DND-41 (cell line): ENCODE measurements at regions not wholly inside any gene's neighbourhood (a gene's known extent, or its start where the extent isn't known, plus 50 kb on each side); places are given as distances from the start of the nearest gene placed in this dataset.

Experiments
- ATAC-seq: fragments of 200-7000 bp; cut with Tn5 transposase; 3 replicates; pipeline ENCODE4 v1.9.1; 2021; ENCODE audit warnings: low read depth; ENCODE audit not compliant: insufficient read depth
- DNase-seq: peaks from one replicate; pipeline ENCODE4 v3.0.0-alpha.2; 2020
- H2AFZ ChIP-seq: 2 replicates; pipeline ENCODE4 v1.6.0; 2012; ENCODE audit warnings: low read depth, low read length
- H3K27ac ChIP-seq: 2 replicates; pipeline ENCODE4 v1.5.1; 2012; ENCODE audit warnings: low read length, inconsistent platforms
- H3K27me3 ChIP-seq: fragments of 200-600 bp; sonication (generic); 2 replicates; pipeline ENCODE4 v1.6.0; 2012; ENCODE audit warnings: low read length, mild to moderate bottlenecking, inconsistent platforms; ENCODE audit not compliant: insufficient read depth, poor library complexity
- H3K36me3 ChIP-seq: 2 replicates; pipeline ENCODE4 v1.5.1; 2012; ENCODE audit warnings: low read length, inconsistent platforms; ENCODE audit not compliant: insufficient read depth
- H3K4me1 ChIP-seq: 2 replicates; pipeline ENCODE4 v1.5.1; 2012; ENCODE audit warnings: mild to moderate bottlenecking, low read length; ENCODE audit not compliant: insufficient read depth
- H3K4me2 ChIP-seq: 2 replicates; pipeline ENCODE4 v1.6.0; 2012; ENCODE audit warnings: mild to moderate bottlenecking, moderate library complexity, low read length, inconsistent platforms; ENCODE audit not compliant: insufficient read depth
- H3K4me3 ChIP-seq, 2 experiments: fragments of 200-600 bp in 1 of 2; shearing (Covaris generic) in 1 of 2; 2 replicates each; pipeline ENCODE4 v1.5.1; 2012 to 2016; ENCODE audit warnings: inconsistent platforms in 2 of 2, low read length in 2 of 2, mild to moderate bottlenecking in 2 of 2, low read depth in 1 of 2, moderate library complexity in 1 of 2
- H3K79me2 ChIP-seq: 2 replicates; pipeline ENCODE4 v1.6.0; 2012; ENCODE audit warnings: low read length, inconsistent platforms; ENCODE audit not compliant: insufficient read depth
- H3K9ac ChIP-seq: 2 replicates; pipeline ENCODE4 v1.6.0; 2012; ENCODE audit warnings: low read depth, mild to moderate bottlenecking, inconsistent platforms, low read length, moderate library complexity
- H3K9me3 ChIP-seq: 2 replicates; pipeline ENCODE4 v1.5.1; 2012; ENCODE audit warnings: low read length, moderate library complexity, mild to moderate bottlenecking, inconsistent platforms; ENCODE audit not compliant: insufficient read depth, severe bottlenecking
- H4K20me1 ChIP-seq: 2 replicates; pipeline ENCODE4 v1.6.0; 2012; ENCODE audit warnings: low read length; ENCODE audit not compliant: insufficient read depth
- EZH2 ChIP-seq: IDR thresholded peaks from 3 replicates; pipeline ENCODE4 v1.6.1; 2012; ENCODE audit warnings: borderline replicate concordance, low read depth, mild to moderate bottlenecking, moderate library complexity, low read length, inconsistent platforms; ENCODE audit not compliant: severe bottlenecking
- TF ChIP-seq, protein P1 (sequence below): IDR thresholded peaks from 2 replicates; pipeline ENCODE4 v1.5.1; 2012; ENCODE audit warnings: borderline replicate concordance, low read length, moderate library complexity, mild to moderate bottlenecking; ENCODE audit not compliant: poor library complexity, severe bottlenecking; ENCODE audit errors: extremely low read depth

- TF ChIP-seq, protein P1, sequence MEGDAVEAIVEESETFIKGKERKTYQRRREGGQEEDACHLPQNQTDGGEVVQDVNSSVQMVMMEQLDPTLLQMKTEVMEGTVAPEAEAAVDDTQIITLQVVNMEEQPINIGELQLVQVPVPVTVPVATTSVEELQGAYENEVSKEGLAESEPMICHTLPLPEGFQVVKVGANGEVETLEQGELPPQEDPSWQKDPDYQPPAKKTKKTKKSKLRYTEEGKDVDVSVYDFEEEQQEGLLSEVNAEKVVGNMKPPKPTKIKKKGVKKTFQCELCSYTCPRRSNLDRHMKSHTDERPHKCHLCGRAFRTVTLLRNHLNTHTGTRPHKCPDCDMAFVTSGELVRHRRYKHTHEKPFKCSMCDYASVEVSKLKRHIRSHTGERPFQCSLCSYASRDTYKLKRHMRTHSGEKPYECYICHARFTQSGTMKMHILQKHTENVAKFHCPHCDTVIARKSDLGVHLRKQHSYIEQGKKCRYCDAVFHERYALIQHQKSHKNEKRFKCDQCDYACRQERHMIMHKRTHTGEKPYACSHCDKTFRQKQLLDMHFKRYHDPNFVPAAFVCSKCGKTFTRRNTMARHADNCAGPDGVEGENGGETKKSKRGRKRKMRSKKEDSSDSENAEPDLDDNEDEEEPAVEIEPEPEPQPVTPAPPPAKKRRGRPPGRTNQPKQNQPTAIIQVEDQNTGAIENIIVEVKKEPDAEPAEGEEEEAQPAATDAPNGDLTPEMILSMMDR, result no peak
- no peak for TF ChIP-seq EZH2
- Histone ChIP-seq H4K20me1 (no peaks in the 10 kb centered on the region), H2AFZ (no peak overlapping the region), H3K27me3 (no peaks in the 10 kb centered on the region), H3K79me2 (no peaks in the 10 kb centered on the region), H3K36me3 (no peaks in the 10 kb centered on the region), H3K27ac (no peak overlapping the region), H3K4me3 (no peak overlapping the region), H3K9me3 (no peaks in the 10 kb centered on the region), H3K9ac (no peak overlapping the region), H3K4me2 (no peak overlapping the region), H3K4me1 (no peaks in the 10 kb centered on the region)
- ATAC-seq (no peak), DNase-seq (no peak)
Measured at GRCh38 chr13:61654481-61654880, 238.8 kb upstream of the PCDH20 start.

- H3K27me3 ChIP-seq, result no peaks in the 10 kb centered on the region
- no peak overlapping the region for H3K9ac ChIP-seq
- no peak overlapping the region for H2AFZ ChIP-seq
- no peaks in the 10 kb centered on the region for H3K36me3 ChIP-seq
- H4K20me1 ChIP-seq, result no peaks in the 10 kb centered on the region
- no peak for TF ChIP-seq EZH2
- TF ChIP-seq, protein P1, result no peak
- no peak overlapping the region for H3K4me3 ChIP-seq
- H3K27ac ChIP-seq, result no peak overlapping the region
- ATAC-seq (no peak), DNase-seq (no peak)
- no peaks in the 10 kb centered on the region for H3K79me2 ChIP-seq
- H3K4me2 ChIP-seq, result no peak overlapping the region
- H3K4me1 ChIP-seq, result no peaks in the 10 kb centered on the region
- no peaks in the 10 kb centered on the region for H3K9me3 ChIP-seq
Measured at GRCh38 chr13:61648547-61648946, 232.9 kb upstream of the PCDH20 start.

GRCh38 chr13:61612192-61612591 lies 196.5 kb upstream of the PCDH20 start:
- Histone ChIP-seq H3K27ac (no peak overlapping the region), H2AFZ (no peak overlapping the region), H4K20me1 (no peaks in the 10 kb centered on the region), H3K27me3 (no peaks in the 10 kb centered on the region), H3K4me3 (no peak overlapping the region), H3K36me3 (no peaks in the 10 kb centered on the region), H3K79me2 (no peaks in the 10 kb centered on the region), H3K4me2 (no peak overlapping the region), H3K9me3 (no peaks in the 10 kb centered on the region), H3K4me1 (no peaks in the 10 kb centered on the region), H3K9ac (no peak overlapping the region)
- ATAC-seq (no peak), DNase-seq (no peak)
- TF ChIP-seq, protein P1, result no peak
- no peak for TF ChIP-seq EZH2

DNA sequence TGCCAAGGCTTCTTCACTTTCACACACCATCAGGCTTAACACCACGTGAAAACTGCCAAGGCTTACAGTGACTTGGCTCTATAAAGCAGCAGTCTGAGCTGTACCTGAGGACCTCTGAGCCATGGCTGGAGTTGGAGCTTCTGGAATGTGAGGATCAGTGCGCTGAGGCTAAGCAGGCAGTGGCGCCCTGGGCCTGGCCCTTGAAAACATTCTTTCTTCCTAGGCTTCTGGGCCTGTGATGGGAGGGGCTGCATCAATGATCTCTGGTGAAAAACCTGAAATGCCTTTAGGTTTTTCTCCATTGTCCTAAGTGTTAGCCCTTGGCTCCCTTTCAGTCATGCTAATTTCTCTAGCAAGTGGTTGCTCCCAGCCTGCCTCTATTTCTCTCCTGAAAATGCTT lies 192.5 kb upstream of the PCDH20 start:
- no peak overlapping the region for H3K4me2 ChIP-seq
- DNase-seq, result no peak

More for the DNA sequence above, 192.5 kb upstream of the PCDH20 start:
- H3K27me3 ChIP-seq, result no peaks in the 10 kb centered on the region
- H3K9ac ChIP-seq, result no peak overlapping the region
- H2AFZ ChIP-seq, result no peak overlapping the region
- no peaks in the 10 kb centered on the region for H3K9me3 ChIP-seq
- no peak for ATAC-seq
- H3K36me3 ChIP-seq, result no peaks in the 10 kb centered on the region
- TF ChIP-seq, protein P1, result no peak
- no peak for TF ChIP-seq EZH2
- no peak overlapping the region for H3K4me3 ChIP-seq
- no peak overlapping the region for H3K27ac ChIP-seq
- H3K4me1 ChIP-seq, result no peaks in the 10 kb centered on the region
- H4K20me1 ChIP-seq, result no peaks in the 10 kb centered on the region
- H3K79me2 ChIP-seq, result no peaks in the 10 kb centered on the region
